Dedifferentiated amniotic fluid mesenchymal stem cell (primary cell): ENCODE measurements at regions not wholly inside any gene's neighbourhood (a gene's known extent, or its start where the extent isn't known, plus 50 kb on each side); places are given as distances from the start of the nearest gene placed in this dataset.

Source experiments
- DNase-seq: peaks from one replicate; pipeline ENCODE4 v3.0.0-alpha.2; 2016; ENCODE audit errors: extremely low spot score

DNA sequence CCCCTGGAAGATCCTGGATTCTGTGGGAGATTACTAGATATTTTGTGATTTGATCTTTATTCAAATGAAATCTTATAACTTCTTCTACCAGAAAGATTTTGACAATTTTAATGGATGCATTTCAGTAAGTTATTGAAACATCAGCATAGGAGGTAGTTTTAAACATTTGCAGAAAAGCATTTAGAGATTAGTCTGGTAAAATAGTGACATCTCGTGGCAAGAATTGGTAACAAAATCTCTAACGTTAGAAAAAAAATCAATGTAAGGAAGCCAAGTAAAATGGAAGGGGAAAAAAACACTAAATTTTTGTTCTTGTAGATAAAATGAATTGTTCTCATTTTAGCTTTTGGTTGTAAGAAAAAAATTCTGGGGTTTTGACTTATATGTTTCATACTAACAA is 73.3 kb downstream of the TASL start:
- peak; percentile 55 for DNase-seq

DNA sequence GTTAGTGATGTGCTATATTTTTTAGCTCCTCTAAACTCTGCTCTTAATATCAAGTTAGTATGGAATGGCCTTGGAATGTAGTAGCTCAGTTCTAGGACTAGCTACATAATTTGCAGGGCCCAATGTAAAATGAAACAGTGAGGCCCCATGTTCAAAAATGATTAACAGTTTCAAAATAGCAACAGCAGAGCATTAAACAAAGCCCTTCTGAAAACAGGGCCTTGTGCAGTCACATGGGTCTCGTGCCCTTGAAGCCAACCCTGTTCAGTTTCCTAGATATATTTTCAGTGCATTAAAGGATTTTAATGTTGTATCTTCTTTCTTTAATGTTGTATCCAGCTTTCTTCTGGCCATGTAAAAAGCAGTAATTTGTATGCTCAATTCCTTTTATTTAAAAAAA is 82.1 kb downstream of the TASL start:
- no peak for DNase-seq

DNA sequence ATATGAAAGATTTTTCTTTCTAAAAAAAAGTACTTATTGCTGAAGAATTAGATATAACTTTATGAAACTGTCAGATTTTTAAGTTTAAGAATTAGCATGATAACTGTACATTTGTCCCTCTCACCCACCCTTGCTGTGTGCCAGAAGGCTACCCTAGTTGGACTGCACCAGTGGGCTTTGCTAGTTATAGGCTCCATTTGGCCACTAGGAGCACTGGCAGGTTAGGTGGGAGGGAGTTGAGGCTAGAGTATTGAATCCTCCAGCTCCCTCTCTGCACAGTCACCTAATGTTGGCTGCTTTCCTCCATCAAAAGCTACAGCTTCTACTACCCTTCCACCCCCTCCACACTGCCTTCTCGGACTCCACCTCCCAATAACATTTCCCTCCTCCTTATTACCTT is 84.2 kb downstream of the TASL start:
- no peak for DNase-seq

DNA sequence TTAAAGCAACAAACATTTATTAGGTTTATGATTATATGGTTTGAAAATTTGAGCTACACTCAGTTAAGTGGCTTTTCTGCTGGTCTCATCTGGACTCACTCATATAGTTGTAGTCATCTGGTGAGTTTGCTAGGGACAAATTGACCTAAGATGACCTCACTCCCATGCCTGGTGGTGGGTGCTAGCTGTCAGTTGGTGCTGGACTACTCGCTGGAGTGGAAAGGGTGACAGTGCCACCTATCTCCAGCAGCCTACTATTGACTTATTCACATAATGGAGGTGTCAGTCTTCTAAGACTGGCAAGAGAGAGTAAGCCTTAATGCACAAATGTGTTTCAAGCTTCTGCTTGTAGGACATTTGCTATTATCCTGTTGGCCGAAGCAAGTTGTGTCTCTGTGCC is 88.2 kb downstream of the TASL start:
- no peak for DNase-seq

DNA sequence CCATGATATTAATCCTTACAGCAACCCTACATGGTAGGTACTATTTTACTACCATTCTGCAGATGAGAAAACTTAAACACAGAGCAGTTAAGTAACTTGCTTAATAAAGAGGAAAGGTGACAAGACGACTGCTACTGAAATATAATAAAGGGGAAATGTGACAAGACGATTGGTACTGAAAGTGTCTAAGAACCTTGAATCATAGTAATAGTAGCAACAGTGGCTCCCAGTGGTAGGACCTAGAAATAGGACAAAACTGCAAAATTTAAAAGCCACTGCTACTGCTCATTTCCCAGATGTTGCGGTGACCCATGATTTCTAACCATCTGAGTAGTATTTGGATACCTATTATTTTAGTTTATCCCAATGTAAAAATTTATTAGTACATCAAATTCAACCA is 89.5 kb downstream of the TASL start:
- DNase-seq = no peak

DNA sequence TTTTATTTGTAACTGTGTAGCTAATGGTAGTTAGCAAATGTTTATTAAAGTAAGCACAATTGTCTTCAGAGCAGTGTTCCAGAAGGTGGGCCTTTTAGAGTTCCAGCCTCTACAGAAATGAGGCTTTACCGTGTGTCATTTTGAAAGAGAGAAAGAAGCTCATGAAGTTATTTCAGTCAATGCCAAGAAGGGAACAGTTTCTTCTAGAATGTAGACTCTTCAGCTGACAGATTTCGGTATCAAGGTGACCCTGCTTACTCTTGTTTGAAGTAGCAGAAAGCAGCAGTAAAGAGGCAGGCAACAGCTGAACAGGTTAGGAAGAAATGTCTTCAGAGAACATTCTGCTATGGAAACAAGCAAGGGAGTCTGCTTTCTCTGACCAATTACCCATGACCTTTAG is 93.6 kb downstream of the TASL start:
- no peak for DNase-seq

DNA sequence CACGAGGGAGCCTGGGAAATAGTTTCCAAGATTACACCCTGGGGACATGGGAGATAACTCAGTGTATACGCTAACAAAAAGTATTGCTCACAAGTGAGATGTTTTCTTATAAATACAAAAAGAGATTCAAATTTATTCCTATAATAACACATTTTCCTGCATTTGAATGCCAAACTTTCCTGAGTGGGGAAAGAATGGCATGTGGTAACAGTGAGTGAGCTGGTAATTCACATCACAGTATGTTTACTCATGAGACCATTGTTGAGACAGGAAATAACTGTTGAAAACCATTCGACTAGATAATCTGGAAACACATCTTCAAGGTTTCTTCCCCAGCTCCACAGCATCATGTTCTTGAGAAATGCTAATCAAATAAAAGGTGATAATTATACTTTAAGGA is 109.1 kb downstream of the TASL start:
- DNase-seq = no peak
